ENCODE measurements at regions not wholly inside any gene's neighbourhood (a gene's known extent, or its start where the extent isn't known, plus 50 kb on each side); places are given as distances from the start of the nearest gene placed in this dataset.

- 6% methylated on average over 1 of the region's 1 CpG for WGBS (ENCODE audit: missing lambda C conversion rate)
- no peak for DNase-seq (ENCODE audit: low read depth in 1 of 2, low spot score in 1 of 2)
- FAIRE-seq = no peak
- Histone ChIP-seq H3K4me2 (no peak overlapping the region), H3K27ac (no peak overlapping the region), H3K9me3 (no peaks in the 10 kb centered on the region), H3K4me3 (no peak overlapping the region), H3K4me1 (no peaks in the 10 kb centered on the region)
- no peak for ATAC-seq
- TF ChIP-seq TP53 (CRISPR knock-in tag; IDR thresholded peaks at IDR 0.05) = no peak
- TF ChIP-seq PBX3 (IDR thresholded peaks at IDR 0.05) = no peak
- TF ChIP-seq RAD21 (conservative IDR thresholded peaks at IDR 0.05 in 1 of 2, IDR thresholded peaks at IDR 0.05 in 1 of 2) = no peak
- TF ChIP-seq RNF2 (IDR thresholded peaks at IDR 0.05; ENCODE audit: borderline replicate concordance, low read depth) = no peak
- TF ChIP-seq TFCP2L1 (CRISPR knock-in tag; IDR thresholded peaks at IDR 0.05) = no peak
- TF ChIP-seq BCL3 (IDR thresholded peaks at IDR 0.05) = no peak
- no peak for TF ChIP-seq NFE2L2 (conservative IDR thresholded peaks at IDR 0.05; ENCODE audit: low read length)
- TF ChIP-seq HEYL (CRISPR knock-in tag; IDR thresholded peaks at IDR 0.05) = no peak
- TF ChIP-seq RFX5 (IDR thresholded peaks at IDR 0.05) = no peak
- POLR2A ChIA-PET = no interaction called here
- CTCF ChIA-PET = no interaction called here
Observed at GRCh38 chr9:82547995-82548394, 514.9 kb downstream of the RASEF start.

GRCh38 chr9:82549174-82549821 lies 513.6 kb downstream of the RASEF start:
- WGBS (ENCODE audit: missing lambda C conversion rate) = 24% methylated on average over 3 of the region's 3 CpGs
- H3K4me2 ChIP-seq = no peak overlapping the region
- H3K9me3 ChIP-seq = no peaks in the 10 kb centered on the region
- CTCF ChIA-PET = no interaction called here
- DNase-seq (ENCODE audit: low read depth in 1 of 2, low spot score in 1 of 2) (no peak), FAIRE-seq (no peak), ATAC-seq (no peak)
- H3K4me1 ChIP-seq = no peaks in the 10 kb centered on the region
- no peak overlapping the region for H3K4me3 ChIP-seq
- TF ChIP-seq RAD21 (conservative IDR thresholded peaks at IDR 0.05 in 1 of 2, IDR thresholded peaks at IDR 0.05 in 1 of 2) = peak in 1 of 2 experiments; percentile 21; a peak in 1 of 5 replicates
- TF ChIP-seq ESRRA (IDR thresholded peaks at IDR 0.05; ENCODE audit: borderline replicate concordance, low read length) = no peak
- TF ChIP-seq CBX8 (IDR thresholded peaks at IDR 0.05) = no peak
- H3K27ac ChIP-seq = no peak overlapping the region
- POLR2A ChIA-PET = no interaction called here

GRCh38 chr9:82552784-82553183 lies 510.2 kb downstream of the RASEF start:
- Histone ChIP-seq H3K4me2 (no peak overlapping the region), H3K9me3 (no peaks in the 10 kb centered on the region), H3K4me3 (no peak overlapping the region), H3K4me1 (no peaks in the 10 kb centered on the region), H3K27ac (no peak overlapping the region)
- FAIRE-seq = no peak
- no peak for DNase-seq (ENCODE audit: low read depth in 1 of 2, low spot score in 1 of 2)
- 4% methylated on average over 2 of the region's 2 CpGs for WGBS (ENCODE audit: missing lambda C conversion rate)
- TF ChIP-seq NR3C1 (IDR thresholded peaks at IDR 0.05) (no peak), KDM5A (IDR thresholded peaks at IDR 0.05) (no peak)
- ChIA-PET POLR2A (no interaction called here), CTCF (interaction anchor here (1.6 kb wide), 1 partner anchor 54 kb away, joined by 4 read pairs; no protein-coding TSS in a partner anchor)
- ATAC-seq = no peak

- CTCF ChIA-PET = interaction anchor here (1.6 kb wide), 1 partner anchor 53 kb away, joined by 4 read pairs; no protein-coding TSS in a partner anchor
- Histone ChIP-seq H3K9me3 (no peaks in the 10 kb centered on the region), H3K4me2 (no peak overlapping the region), H3K4me3 (no peak overlapping the region), H3K27ac (no peak overlapping the region), H3K4me1 (no peaks in the 10 kb centered on the region)
- DNase-seq (ENCODE audit: low read depth in 1 of 2, low spot score in 1 of 2) = no peak
- no peak for FAIRE-seq
- WGBS (ENCODE audit: missing lambda C conversion rate) = 39% methylated on average over 8 of the region's 8 CpGs
- ATAC-seq = no peak; a peak in 1 of 6 replicates
- POLR2A ChIA-PET = no interaction called here
- TF ChIP-seq FOSL2 (IDR thresholded peaks at IDR 0.05) (no peak), FOSL2 (CRISPR knock-in tag; IDR thresholded peaks at IDR 0.05) (0 out of 2 replicates have a peak, but pooled peaks have one; percentile 16), CBX8 (IDR thresholded peaks at IDR 0.05) (no peak), BHLHE40 (IDR thresholded peaks at IDR 0.05; ENCODE audit: low read depth, low read length) (no peak)
Observed at GRCh38 chr9:82553654-82554366, 509.1 kb downstream of the RASEF start.

Measured in A549 (cell line).